PFSK-1 (cell line): ENCODE measurements at regions not wholly inside any gene's neighbourhood (a gene's known extent, or its start where the extent isn't known, plus 50 kb on each side); places are given as distances from the start of the nearest gene placed in this dataset.

ENCODE experiments used
- POLR2AphosphoS5 ChIP-seq: IDR thresholded peaks from 2 replicates; pipeline ENCODE4 v1.6.1; 2012; ENCODE audit warnings: low read depth, mild to moderate bottlenecking, control low read depth, low read length, moderate library complexity
- REST ChIP-seq, 2 experiments: IDR thresholded peaks; 2 replicates each; pipeline versions ENCODE4 v1.6.1 to v1.8.0; 2011 to 2012; ENCODE audit warnings: low read depth in 2 of 2, low read length in 2 of 2, control low read depth in 1 of 2, inconsistent platforms in 1 of 2, mild to moderate bottlenecking in 1 of 2, moderate library complexity in 1 of 2; ENCODE audit not compliant: insufficient read depth in 1 of 2
- SIN3A ChIP-seq: IDR thresholded peaks from 2 replicates; pipeline ENCODE4 v1.6.1; 2012; ENCODE audit warnings: mild to moderate bottlenecking, low read length, moderate library complexity, borderline replicate concordance; ENCODE audit not compliant: insufficient read depth
- TAF1 ChIP-seq: IDR thresholded peaks from 2 replicates; pipeline ENCODE4 v1.6.1; 2012; ENCODE audit warnings: low read length, control low read depth, borderline replicate concordance; ENCODE audit not compliant: insufficient read depth

DNA sequence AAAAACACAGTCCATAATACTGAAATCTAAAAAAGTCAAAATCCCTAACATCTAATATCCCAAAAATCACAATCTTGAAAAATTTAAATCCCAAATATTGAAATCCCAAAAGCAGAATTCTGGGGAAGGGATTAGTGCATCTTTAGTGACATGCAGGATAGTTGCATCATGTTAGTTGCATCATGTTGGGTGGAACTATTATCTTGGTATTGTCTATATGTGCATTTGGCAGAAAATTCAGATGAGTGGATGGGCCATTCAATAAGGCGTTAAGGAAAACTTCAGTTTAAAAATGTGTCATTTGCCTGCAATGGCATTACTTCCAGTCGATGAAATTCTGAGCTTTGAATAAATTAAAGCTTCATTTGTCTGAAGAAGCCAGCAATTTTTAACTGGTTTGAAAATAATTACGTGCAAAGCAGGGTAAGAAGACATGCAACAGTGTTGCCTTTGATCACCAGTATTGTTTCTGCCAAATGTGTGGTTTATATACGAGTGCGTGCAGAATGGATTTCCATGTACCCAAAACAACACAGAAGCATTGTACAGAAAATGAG lies 221.4 kb upstream of the NFE2L3 start:
- TF ChIP-seq POLR2AphosphoS5, result no peak
- no peak for TF ChIP-seq SIN3A
- TF ChIP-seq REST (IDR thresholded peaks at IDR 0.05; ENCODE audit: insufficient read depth in 1 of 2, low read depth in 2 of 2, low read length in 2 of 2), result no peak
- TF ChIP-seq TAF1, result no peak
